GM19239 (cell line): ENCODE measurements at regions not wholly inside any gene's neighbourhood (a gene's known extent, or its start where the extent isn't known, plus 50 kb on each side); places are given as distances from the start of the nearest gene placed in this dataset.

Experiments used
- DNase-seq: peaks from one replicate; pipeline ENCODE4 v3.0.0; 2011; ENCODE audit warnings: low spot score; ENCODE audit not compliant: insufficient read length
- FAIRE-seq: peaks from 2 replicates; lab custom pipeline; 2011; peaks lifted over from hg19 to GRCh38; lab: Jason Lieb, UNC

DNA sequence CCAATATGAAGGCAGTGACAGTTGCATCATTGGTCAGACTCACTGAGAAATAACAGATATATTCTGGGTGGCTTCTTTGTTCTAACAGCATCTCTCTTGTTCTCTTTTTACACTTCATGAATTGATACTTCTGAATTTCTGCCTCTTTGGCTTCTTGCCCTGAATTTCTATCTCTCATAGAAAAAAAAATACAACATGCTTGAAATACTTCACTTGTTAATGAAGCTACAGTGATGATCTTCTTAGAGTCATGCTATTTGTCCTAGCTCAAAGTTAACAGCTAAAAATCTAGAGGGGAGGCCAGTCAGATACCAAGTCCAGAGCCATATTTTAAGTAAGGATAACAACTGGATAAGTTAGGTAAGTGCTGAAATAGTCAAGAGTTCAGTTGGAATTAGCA is 597.2 kb upstream of the AGTR1 start:
- FAIRE-seq, result no peak

DNA sequence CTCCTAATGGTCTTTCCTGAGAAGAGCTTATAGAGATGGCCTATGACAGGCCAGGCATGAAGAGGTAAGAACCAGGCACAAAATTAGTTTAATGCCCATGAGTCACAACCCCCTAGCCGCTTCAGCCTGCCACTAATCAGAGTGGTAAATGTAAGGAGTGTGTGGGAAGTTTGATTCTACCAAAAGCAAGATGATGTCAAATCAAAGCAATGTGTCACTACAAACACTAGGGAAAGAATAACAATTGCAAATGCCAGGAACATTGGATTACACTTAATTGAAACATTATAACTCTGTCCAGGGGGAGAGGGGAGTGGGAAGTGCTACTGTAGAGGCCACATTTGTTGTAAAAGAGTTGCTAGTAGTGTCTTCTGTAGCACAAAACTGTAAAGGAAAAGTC is 596.6 kb upstream of the AGTR1 start:
- FAIRE-seq (no peak), DNase-seq (no peak)

More for the DNA sequence above, 597.2 kb upstream of the AGTR1 start:
- no peak for DNase-seq

GRCh38 chr3:148102156-148102555 is 595.5 kb upstream of the AGTR1 start:
- no peak for FAIRE-seq
- no peak for DNase-seq

DNA sequence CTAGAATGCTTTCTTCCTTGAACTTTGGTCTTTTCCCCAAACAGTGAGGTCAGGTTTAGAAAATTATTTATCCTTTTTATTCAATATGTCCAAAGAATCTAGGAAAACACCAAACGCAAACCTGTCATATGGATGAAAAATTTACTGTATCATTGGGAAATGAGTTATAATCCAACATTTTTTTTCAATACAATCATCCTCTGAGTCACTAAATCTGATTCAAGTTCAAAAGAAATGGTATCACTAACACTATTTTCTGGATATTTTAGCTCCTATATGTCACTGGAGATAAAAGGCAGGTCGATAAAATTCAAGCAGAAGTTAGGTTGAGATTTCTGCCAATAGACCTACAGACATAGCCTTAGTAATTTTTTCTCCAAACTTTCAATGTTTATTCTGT is 591.6 kb upstream of the AGTR1 start:
- FAIRE-seq (no peak), DNase-seq (no peak)

DNA sequence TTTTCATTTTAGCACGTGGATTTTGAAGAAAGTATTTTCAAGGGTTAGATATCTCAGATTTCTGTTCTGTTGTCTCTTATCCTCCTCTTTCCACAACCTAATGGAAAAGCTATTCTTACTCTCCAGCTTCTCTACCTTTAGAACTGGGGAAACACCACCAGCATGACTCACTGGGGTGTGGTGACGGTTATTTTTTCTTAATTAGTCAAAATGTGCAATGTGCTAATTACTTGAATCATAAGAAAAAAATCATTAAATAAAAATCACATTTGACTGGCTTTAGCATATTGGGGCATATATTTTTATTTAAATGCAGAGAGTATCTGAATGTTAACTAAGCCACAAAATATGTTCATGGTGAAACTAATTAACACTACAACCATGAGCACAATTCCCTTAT is 570.7 kb upstream of the AGTR1 start:
- DNase-seq (no peak), FAIRE-seq (no peak)

DNA sequence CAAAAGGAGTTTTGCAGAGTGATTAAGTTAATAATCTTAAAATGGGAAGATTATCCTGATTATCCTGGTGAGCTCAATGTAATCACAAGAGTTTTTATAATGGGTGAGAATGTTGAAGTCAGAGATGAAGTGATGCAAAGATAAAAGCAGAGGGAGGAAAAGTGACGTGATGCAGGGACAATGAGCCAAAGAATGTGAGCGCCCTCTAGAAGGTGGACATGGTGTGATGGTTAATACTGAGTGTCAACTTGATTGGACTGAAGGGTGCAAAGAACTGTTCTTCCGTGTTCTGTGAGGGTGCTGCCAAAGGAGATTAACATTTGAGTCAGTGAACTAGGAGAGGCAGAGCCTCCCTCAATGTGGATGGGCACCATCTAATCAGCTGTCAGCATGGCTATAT is 569.6 kb upstream of the AGTR1 start:
- no peak for DNase-seq

GRCh38 chr3:148131990-148132638 is 565.6 kb upstream of the AGTR1 start:
- FAIRE-seq (no peak), DNase-seq (no peak)

More for the DNA sequence above, 569.6 kb upstream of the AGTR1 start:
- FAIRE-seq, result no peak

DNA sequence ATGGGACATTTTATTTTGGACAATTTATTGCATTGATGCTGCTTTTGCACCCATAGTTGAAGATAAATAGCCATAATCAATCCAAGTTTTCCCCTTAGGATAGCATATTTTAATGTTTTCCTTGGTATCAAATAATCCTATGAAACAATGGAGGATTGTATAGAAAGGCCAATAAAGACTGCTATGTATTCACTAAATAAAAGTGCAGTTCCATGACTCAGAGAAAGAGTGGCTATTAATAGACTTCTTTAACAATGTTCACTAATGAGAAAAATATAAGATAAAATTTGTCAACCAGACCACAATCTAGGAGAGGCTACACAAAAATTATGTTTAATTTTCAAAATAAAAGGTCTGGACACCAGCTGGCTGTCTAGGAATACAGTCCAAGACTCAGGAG is 560.9 kb upstream of the AGTR1 start:
- no peak for FAIRE-seq

DNA sequence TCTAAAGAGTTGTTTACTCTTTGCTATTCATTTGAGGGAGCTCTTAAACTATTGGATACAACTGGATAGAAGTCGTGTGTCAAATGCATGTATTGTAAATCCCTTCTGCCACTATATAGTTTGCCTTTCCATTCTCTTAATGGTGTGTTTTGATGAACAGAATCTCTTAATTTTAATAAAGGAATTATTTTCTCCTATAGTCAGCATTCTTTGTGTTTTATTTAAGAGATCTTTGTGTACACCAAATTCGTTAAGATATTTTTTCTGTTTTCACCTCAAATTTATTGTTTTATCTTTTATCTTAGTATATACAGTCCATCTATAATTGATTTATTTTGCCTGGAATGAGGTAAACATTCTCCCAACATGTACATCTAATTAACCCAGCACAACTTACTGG is 551.5 kb upstream of the AGTR1 start:
- FAIRE-seq, result no peak
- DNase-seq, result no peak

More for the DNA sequence above, 560.9 kb upstream of the AGTR1 start:
- no peak for DNase-seq

GRCh38 chr3:148146947-148147826 is 550.5 kb upstream of the AGTR1 start:
- DNase-seq (no peak), FAIRE-seq (no peak)

DNA sequence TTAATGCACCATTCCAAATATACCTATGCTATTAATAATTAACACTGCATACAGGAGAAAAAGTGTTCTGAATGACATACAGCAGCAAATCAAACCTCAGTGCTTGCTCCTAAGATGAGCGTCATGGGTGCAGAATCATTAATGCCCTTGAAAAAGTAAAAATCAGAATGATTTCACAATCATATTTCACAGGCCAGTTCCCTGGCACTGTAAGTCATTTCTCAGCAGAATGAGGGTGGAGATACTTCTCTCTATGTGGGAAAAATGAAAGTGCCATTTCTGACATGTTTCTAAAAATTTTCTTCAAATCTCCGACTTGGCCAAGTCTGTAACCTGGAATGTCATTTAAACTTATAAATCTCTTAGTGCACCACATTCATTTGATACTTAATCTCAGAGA is 549.8 kb upstream of the AGTR1 start:
- DNase-seq (no peak), FAIRE-seq (no peak)

DNA sequence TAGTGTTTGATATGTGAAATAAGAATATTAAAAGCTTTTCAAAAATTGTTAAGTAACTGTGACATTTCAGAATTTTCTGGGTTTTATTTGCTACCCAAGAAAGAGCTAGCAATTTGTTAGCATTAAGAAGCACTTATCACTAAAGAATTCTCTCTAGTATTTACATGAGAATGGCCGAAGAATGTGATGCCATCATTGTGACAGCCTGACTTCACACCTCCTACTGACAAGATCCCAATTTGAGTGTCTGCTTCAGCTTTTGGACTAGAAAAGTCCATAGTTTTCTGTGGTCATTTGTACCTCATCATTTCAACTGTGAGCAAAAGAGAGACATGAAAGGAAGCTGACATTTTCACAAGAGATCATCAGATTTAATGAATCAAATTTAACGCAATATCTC is 548.1 kb upstream of the AGTR1 start:
- FAIRE-seq, result no peak

GRCh38 chr3:148150141-148150540 is 547.6 kb upstream of the AGTR1 start:
- FAIRE-seq, result no peak

More for the DNA sequence above, 548.1 kb upstream of the AGTR1 start:
- DNase-seq, result no peak

DNA sequence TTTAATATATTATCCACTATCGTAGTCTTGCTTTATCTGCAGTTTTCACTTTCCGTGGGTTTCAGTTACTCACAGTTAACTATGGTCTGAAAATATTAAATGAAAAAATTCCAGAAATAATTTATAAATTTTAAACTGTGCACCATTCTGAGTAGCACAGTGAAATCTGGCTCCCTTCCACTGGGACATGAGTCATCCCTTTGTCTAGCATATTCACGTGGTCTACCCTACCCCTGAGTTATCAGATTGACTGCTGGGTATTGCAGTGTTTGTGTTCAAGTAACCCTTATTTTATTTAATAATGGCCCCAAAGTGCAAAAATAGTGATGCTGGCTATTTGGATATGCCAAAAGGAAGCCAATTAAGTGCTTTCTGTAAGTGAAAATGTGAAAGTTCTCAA is 539.5 kb upstream of the AGTR1 start:
- FAIRE-seq (no peak), DNase-seq (no peak)

More at GRCh38 chr3:148150141-148150540, 547.6 kb upstream of the AGTR1 start:
- DNase-seq, result no peak

DNA sequence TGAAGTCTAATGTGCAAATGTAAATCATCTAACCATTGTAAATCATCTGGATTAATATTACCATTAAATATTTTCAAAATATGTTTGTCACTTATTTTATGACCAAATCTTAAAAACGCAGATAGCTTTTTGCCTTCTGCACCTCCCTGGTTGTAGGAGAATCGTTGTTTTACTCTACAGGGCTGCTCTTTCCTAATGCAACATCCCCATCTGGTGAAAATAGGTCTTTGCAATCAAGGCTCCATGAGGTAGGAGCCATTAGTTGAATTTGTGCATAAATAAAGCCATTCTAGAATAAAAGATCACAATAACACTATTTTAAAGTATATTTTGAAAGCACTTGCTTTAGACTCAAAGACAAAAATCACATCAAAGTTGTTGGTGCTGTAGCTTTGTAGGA is 535.6 kb upstream of the AGTR1 start:
- no peak for FAIRE-seq
- no peak for DNase-seq

DNA sequence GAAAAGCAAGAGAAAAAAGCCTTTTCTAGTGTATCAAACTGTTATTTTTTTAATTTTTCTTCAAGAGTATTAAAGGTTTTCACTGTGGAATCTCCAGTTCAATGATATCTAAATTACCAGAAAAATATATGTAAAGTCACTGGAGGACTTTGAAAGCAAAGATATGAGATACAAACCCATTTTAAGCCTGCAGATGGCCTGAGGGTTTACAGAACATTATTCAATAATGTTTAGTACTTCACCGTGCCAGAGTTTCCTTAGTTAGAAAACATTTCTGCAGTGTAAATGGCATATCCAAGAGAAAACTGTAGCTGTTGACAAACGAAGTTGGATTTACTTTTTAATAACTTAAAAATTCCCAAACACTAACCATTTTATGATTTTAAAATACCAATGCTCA is 529.4 kb upstream of the AGTR1 start:
- no peak for DNase-seq
- FAIRE-seq, result no peak

GRCh38 chr3:148173851-148174250 is 523.9 kb upstream of the AGTR1 start:
- DNase-seq (no peak), FAIRE-seq (no peak)

DNA sequence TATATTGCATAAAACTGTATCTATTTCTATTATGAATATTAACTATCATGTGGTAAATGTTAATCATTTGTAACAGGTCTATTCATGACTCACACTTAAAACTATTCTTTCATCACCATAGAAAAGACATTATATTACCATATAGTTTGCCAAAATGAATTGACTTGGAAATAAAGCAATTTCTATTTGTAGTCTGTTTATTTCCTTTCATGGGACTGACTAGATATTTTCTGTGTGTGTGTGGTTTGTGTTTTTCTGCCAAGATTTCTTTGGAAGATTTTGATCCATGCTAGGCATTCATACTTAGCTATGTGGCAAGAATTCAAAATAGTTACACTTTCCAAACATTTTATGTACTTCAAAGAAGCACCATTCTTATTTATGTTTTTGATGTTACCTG is 522.5 kb upstream of the AGTR1 start:
- FAIRE-seq (no peak), DNase-seq (no peak)

- no peak for FAIRE-seq
- DNase-seq, result no peak
Observed at GRCh38 chr3:148178503-148178902, 519.2 kb upstream of the AGTR1 start.

DNA sequence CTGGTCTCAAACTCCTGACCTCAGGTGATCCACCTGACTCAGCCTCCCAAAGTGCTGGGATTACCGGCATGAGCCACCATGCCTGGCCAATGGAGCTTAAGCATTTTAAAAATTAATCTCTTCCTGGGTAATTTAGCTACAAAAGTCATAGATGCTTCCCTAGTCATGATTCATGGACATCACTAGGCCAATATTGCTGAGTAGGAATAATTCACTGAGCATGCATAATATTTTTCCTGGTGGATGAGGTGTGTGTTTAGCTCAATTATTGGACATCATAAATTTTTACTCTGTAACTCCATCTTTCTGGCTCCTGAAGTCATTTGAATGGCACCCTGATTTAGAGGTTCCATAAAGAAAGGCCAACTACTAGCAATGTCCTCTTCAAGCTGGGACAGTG is 512.9 kb upstream of the AGTR1 start:
- DNase-seq (no peak), FAIRE-seq (no peak)

- no peak for FAIRE-seq
- no peak for DNase-seq
Observed at GRCh38 chr3:148186881-148187280, 510.8 kb upstream of the AGTR1 start.

GRCh38 chr3:148187296-148187695 is 510.4 kb upstream of the AGTR1 start:
- no peak for FAIRE-seq

More at GRCh38 chr3:148187296-148187695, 510.4 kb upstream of the AGTR1 start:
- DNase-seq, result no peak
